NCI-H524 treated with DMSO at 0.1 percent for 48 hours (cell line): ENCODE measurements at regions not wholly inside any gene's neighbourhood (a gene's known extent, or its start where the extent isn't known, plus 50 kb on each side); places are given as distances from the start of the nearest gene placed in this dataset.
"Not testable (repeated sequence)": the region's sequence is repeated elsewhere in the genome, so short reads cannot be mapped to it uniquely, and the experiment has no call there.

ENCODE experiments used
- DNase-seq: peaks from one replicate; lab custom pipeline; 2025; lab: John Stamatoyannopoulos, UW

DNA sequence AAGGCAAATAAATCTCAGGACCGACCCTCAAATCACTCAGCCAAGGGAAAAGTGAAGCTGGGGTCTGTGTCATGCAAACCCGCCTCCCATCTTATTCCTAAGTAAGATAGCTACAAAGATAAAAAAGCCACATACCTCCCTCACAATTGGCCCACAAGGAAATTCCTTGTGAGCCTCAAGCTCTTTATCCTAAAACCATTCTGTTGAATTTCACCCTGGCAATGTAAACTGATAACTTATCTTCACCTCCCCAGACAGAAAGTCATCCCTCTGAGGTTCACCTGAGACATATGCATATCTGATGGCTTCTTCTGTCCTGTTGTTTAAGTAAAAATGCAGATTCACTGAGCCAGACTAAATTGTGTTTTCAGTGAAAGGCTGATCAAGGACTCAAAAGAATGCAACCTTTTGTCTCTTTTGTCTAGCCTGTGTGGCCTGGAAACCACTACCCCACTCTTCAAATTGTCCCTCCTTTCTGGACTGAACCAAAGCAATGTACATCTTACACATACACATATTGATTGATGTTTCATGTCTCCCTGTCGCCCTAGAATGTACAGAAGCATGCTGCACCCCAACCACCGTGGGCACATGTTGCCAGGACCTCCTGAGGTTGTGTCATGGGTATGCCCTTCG, 91.3 kb downstream of the MFAP3L start:
- no peak for DNase-seq

DNA sequence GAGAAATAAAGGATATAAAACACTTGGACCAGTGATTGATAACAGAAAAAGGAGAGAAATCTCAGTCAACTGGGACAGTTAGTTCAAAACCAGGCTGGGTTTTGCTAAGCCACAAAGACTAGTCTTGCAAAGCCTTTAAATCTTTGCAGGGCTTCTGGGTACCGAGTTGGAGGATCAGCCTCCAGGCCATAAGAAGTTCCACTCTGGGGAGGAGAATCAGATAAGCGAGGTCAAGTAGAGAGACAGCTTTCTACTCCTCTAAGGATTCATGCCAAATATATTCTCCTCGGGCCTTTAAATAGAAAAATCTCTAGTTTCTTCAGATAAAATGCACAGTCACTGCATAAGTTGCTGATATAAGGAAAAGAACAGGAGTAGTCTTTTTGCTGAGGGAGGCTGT, 92.7 kb downstream of the MFAP3L start:
- DNase-seq, result no peak

DNA sequence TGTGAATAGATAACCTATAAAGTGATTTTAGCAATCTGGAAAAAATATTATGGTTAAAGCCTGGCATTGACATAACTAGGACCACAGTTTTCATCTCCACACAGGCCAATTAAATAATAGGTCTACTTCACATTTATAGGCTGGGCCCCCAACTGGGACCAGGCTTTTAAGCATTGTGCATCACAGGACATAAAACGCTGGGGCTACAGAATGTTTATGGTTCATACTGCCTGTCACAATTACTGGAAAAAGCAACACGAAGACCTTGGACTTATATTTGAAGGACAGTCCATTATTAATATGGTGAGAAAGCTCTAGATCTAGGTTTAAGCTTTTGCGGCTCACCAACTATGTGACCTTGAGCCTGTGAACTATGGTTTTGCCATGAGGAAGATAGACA, 94.2 kb downstream of the MFAP3L start:
- DNase-seq, result no peak

DNA sequence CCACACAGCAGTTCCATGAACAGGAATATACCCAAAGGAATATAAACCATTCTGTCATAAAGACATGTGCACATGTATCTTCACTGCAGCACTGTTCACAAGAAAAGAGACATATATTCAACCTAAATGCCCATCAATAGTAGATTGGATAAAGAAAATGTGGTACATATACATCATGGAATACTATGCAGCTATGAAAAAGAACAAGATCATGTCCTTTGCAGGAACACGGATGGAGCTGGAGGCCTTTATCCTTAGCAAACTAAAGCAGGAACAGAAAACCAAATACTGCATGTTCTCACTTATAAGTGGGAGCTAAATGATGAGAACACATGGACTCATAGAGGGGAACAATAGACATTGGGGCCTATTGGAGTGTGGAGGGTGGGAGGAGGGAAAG, 95.4 kb downstream of the MFAP3L start:
- DNase-seq, result not testable (repeated sequence)

DNA sequence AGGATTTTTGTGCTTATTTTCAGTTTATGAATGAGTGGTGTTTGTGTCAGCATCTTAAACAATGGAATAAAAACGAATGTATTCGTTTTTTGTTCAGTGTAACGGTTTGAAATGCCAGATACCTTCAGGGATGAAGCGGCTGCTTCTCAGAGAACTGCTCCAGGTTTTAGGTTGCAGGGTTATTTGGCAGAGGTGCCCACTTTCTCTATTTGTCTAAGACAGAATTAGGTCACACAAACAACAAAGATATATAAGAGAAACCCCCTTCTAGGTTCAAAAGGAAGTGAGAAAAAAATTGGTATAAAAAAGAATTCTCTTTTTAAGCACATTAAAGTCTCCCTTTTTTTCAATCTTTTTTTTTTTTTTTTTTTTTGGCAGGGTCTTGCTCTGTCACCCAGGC, 98.9 kb downstream of the MFAP3L start:
- no peak for DNase-seq

DNA sequence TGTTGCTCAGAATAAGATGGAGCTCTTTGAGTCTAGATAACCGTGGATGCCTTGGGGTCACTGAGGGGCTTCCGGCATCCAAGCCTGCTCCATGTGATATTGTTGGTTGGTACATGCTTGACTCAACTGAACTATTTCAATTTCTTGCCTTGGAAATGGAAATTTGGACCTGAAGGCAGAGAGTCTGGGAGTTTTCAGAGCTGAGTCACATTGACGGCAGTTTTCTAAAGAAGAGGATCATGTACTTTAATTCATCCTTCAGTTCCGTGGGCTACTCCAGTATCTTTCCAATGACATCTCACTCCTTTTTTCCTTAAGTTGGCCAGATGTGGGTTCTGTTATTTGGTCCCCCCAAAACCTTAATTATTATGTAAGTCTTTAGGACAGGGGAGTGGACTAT, 100.5 kb downstream of the MFAP3L start:
- DNase-seq, result no peak

DNA sequence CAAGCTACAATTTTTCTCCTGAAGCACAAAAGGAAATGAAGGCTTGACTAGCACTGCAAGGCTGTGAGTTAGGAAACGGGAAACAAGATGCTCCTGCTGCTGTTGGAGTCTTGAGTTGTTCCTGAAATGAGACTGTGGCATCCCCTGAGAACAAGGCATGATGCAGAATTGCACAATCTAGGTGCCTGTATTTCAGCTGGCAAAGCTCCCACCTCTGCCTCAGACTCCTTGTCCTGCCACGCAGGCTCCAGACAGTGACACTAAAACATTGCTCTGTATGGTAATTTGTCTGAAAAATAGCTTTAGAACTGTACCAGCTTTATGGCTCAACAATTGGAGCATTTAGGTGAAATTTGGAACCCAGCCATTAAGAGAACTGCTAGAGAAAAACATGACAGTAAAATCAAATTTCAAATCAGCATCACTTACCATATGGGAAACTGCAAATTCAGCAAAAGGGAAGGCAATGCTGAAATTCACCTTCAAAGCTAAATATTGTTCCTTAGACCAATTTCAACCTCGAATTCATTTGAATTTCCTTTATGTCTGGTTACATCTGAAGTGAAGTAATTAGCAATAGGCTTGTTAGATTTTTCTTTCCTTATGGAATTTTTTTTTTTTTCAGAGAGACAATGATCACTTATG, 103.4 kb downstream of the MFAP3L start:
- no peak for DNase-seq

DNA sequence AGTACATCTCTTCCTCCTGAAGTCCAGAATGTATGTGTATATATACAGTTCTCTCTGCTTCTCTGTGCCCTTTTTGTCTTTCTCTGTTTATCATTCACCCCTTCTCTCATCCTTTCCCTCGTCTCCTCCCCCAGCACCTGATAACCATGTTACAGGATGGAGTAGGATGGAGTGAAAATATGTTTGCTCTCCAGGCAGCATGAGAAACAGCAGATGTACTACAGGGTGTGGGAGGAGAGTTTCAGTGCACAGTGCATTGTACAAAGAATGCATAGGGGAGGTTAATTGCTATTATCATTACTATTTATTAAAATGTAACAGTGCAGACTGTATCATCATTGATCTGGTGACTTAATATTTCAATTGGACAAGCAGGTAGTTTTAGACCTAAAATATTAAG, 104.5 kb downstream of the MFAP3L start:
- no peak for DNase-seq

DNA sequence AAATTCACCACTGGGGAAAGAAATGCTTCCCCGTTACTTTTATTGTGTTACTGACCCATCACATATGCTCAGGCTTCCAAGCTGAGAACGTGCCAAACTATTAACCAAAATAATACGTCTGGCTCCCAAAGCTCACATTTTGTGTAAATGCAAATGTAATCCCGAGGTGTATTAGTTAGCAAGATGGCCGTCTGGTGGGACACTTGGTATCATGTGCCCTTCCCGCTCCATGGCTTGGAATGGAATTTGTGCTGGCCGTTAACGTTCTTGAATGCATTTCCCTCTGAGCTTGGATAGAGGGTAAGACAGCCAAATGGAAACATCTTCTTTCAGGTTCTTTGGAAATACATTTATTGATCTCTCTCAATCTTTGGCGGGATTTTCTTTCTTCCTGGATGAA, 105.0 kb downstream of the MFAP3L start:
- no peak for DNase-seq

DNA sequence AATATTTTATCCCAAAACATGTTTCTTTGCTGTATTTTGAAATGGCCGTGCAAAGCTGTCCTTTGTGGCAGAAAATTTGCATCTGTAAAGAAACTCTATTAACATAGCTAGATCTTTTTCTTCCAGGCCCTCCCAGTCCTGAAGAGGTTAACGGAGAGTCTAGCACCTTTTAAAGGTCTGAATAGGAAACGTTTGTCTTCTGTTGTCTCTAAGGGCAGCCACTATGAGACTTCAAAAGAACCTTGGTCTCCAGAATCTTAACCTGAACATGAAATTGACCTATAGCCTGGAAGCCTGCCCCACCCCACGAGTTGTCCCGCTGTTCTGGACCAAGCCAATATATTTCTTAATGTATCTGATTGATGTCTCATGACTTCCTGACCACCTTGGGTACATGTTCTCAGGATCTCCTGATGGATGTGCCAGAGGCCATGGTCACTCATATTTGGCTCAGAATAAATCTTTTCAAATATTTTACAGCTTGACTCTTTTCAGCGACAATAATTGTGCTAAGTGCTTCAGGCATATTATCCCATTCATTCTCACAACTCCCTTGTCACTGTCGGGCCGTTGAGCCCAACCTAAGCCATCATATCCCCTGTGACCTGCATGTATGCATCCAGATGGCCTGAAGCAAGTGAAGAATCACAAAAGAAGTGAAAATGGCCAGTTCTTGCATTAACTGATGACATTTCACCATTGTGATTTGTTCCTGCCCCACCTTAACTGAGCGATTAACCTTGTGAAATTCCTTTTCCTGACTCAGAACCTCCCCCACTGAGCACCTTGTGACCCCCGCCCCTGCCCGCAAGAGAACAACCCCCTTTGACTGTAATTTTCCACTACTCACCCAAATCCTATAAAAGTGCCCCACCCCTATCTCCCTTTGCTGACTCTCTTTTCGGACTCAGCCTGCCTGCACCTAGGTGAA, 106.7 kb downstream of the MFAP3L start:
- DNase-seq, result not testable (repeated sequence)

DNA sequence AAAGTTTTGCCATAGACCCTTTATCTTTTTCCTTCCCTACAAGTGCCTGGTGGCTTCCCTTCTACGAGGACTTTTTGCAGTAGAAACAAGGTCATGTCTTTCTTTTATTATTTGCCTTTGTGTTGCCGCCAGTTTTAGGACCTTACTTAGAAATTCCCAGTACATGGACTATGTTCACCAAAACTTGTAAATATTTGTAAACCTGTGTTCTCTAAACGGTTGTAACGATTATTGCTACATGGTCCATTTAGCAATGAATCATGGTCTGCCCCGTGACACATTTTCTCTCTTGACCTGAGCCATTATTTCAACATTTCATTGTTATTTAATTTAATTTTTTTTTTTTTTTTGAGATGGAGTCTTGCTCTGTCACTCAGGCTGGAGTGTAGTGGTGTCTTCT, 110.7 kb downstream of the MFAP3L start:
- no peak for DNase-seq

DNA sequence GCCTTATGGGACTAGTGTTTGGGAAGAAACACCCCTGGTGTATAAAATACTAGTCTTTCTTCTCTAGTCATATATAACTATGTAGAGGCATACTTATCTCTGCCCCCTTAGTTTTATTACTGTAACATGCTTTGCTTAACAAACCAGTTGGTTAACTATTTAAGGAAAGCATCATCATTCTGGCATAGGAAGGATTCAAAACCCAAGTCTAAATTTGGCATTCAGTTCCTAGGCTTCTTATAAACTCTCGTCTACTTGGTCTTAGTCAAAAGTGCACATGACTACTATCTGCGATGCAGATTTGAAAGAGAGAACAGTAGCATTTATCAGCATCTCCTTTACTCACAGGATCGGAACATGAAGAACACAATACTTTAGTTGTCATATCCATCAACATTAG, 111.3 kb downstream of the MFAP3L start:
- DNase-seq, result no peak

DNA sequence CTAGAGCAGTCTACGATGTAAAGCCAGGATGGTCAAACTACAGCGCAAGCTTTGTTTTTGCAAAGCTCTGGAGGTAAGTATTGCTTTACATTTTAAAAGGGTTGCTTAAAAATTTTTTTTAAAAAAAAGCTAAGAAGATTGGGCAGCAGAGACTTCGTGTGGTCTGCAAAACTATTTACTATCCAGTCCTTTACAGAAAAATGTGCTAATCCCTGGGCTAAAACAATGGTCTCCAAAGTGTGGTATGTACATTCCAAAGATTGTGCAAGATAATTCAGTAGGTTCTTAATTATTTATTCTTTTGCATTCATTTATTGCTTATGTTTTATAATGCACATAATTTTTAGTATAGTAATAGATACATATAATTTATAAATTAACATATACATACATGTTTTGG, 113.2 kb downstream of the MFAP3L start:
- DNase-seq, result no peak

DNA sequence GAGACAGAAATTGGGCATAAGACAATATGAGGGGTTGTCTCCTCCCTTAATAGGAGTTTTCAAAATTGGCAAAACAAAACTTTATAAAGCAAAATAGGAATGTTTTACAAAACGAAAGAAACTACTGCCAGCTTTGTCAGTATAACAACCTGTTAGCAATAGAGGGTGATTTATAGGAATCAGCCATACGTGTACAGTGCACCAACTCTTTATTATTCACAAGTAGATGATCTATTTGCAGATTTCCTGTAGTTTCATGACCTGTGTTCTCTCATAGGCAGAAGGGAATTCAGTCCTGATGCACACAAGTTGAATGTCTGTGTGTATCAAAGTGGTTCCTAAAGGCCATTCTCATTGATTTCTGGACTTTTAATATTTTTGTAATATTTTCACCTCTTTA, 116.3 kb downstream of the MFAP3L start:
- DNase-seq, result no peak

DNA sequence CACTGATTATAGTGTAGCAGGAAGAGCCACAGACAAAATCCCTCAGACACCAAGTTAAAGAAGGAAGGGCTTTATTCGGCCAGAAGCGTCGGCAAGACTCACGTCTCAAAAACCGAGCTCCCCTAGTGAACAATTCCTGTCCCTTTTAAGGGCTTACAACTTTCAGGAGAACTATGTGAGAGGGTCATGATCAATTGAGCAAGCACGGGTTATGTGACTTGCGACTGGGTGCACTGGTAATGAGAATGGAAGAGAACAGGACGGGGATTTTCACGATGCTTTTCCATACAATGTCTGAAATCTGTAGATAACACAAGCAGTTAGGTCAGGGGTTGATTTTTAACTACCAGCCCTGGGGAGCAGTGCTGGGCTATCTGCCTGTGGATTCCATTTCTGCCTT, 116.7 kb downstream of the MFAP3L start:
- no peak for DNase-seq

DNA sequence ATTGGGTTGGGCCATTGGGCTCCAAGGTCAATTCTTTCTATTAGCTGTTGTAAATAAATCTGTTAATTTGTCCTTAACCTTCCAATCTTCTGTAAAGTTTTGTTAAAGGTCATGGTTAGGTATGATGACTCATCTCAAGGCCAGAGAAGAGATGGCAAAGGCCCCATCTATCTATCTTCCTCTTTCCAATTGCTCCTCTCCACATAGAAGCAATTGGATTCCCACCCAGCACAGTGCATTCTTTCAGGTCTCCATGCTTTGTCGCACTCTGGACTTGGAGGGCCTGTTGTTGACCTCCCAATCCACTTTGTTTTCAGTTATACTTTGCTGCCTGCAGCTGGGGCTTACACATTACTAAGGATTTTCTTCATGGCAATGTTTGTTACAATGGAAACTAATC, 118.5 kb downstream of the MFAP3L start:
- DNase-seq, result no peak

DNA sequence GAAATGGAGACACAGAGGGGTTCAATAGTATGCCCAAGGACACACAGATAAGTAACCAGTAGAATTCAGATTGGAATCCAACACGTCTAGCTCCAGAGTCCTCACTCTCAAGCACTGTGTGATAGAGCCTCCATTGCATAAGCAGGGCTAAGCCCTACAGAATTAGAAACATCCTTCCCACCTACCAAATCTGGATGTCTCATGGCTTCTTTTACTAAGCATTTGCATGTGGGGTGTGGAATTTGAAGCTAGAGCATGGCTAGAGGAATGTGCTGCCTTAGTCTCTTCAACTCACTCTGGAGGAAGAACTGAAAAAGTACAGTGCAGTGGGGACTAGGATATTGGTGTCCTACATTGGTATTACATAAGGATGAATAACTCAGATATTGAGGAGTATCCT, 119.4 kb downstream of the MFAP3L start:
- no peak for DNase-seq

DNA sequence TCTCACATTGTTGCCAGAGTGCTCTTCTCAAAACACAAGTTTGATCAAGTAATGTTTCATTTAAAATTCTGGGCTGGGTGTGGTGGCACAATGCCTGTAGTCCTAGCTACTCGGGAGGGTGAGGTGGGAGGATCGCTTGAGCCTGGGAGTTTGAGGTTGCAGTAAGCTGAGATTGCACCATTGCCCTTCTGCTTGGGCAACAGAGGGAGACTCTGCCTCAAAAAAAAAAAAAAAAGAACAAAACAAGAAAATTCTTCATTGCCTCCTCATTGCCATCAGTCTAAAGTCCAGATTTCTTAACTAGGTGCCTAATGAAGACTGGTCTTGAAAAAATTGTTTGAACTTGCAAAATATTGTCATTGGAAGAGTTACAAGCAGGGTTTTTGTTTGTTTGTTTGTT, 120.1 kb downstream of the MFAP3L start:
- DNase-seq, result no peak

DNA sequence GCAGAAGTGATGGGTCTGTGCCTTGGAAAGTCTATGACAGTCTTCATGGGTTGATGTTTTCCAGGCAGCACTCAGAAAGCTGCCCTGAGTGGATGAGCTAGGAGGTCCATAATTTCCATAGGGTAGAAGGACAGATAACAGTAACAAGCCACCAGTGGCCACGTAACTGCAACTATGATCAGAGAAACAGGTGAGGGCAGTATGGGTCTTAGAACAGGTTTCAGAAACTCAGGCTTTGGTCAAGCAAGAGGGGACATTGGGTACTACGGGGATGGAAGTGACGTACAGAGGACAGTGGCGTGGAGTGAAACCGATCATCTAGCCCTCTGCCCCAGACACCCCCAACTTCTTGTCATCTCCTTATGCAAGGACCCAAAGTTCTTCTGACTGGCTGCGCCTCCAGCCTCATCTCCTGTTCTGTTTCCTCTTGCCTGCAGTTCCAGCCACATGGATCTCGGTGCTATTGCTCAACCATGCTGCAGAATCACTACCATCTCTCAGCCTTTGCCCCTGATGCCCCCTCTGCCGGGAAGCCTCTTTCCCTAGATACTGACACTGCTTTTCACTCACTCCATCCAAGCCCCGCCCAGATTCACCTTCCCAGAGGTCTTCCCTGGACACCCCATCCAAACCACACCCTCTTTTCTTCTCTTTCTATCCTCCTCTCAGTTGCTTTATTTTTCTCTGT, 123.4 kb downstream of the MFAP3L start:
- DNase-seq, result no peak

DNA sequence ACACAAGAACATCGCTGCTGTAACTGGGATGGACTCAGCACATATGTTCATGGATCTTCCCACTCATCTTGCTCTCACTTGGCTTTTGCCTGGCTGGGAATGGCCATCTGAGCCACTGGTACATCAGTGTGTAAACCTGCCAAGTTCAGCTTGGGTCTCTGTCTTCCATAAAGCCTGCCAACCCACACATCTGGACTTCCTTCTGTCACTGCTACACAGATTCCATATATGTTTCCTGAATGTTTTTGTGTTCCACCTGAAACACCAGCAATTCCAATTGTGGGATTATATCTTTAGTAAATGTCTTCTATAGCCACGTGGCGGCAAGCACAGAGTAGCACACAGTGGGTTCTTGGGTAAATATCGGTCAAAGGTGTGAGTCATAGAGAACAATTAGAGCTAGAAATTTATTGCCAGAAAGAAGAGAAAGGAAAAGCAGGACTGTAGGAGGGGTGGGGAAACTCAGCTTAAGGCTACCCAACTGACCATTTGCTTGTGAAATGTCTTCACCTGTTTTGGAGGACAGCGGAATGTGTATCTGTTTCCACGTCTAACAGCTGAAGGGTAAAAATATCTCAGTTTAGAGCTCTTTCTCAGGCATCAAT, 125.9 kb downstream of the MFAP3L start:
- DNase-seq, result no peak

DNA sequence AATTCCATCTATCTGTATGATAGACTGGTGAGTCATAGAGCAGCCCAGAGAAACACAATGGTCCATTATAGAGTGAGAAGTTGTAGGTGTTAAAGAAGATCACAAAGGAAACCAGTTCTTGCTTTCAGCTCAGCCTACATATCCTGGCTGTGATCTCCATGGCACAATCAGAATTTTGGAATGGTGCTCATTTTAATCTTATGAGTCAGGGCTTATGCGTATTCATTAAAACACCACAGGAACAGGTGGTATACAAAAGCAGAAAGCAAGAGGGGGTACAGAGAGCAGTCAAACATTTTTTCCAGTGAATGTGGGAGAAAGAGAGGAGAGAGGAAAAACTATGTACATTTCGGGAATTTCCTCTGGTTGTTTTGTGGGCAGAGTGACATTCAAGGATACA, 126.9 kb downstream of the MFAP3L start:
- DNase-seq, result no peak

DNA sequence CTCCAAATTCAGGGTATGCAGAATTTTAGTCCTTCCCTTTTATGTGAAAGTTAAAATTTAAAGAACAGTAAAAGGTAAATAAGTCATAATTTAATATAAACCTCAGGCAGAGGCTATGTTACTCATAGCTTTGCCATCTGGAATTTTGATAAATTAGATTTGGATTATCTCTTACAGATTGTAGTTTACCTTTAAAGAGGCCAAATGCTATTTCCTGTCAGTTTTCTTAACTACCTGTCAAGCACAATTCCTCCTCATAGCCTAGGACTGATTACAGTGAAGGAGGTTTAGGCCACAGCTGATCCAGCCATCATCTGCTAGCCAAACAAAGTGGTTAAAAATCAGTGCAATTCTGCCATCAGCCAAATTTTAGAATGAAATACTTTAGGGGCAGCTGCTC, 128.1 kb downstream of the MFAP3L start:
- no peak for DNase-seq
